WTC11 (cell line): ENCODE measurements at regions not wholly inside any gene's neighbourhood (a gene's known extent, or its start where the extent isn't known, plus 50 kb on each side); places are given as distances from the start of the nearest gene placed in this dataset.

Source experiments
- ATF1 ChIP-seq: sonication (generic); formaldehyde crosslinking; IDR thresholded peaks from 2 replicates; pipeline ENCODE4 v1.8.1; 2023; ENCODE audit warnings: mild to moderate bottlenecking, moderate library complexity, missing genetic modification reagents
- CREB1 ChIP-seq: sonication (generic); formaldehyde crosslinking; IDR thresholded peaks from 2 replicates; pipeline ENCODE4 v1.8.0; 2023; ENCODE audit warnings: mild to moderate bottlenecking, missing genetic modification reagents
- ELF4 ChIP-seq: sonication (generic); formaldehyde crosslinking; IDR thresholded peaks from 2 replicates; pipeline ENCODE4 v1.8.1; 2022; ENCODE audit warnings: low read depth, mild to moderate bottlenecking, moderate library complexity, missing genetic modification reagents
- FOXP1 ChIP-seq: sonication (generic); formaldehyde crosslinking; IDR thresholded peaks from 2 replicates; pipeline ENCODE4 v1.8.0; 2022; ENCODE audit warnings: missing genetic modification reagents, mild to moderate bottlenecking, moderate library complexity, borderline replicate concordance
- NFYB ChIP-seq: sonication (generic); formaldehyde crosslinking; conservative IDR thresholded peaks from 2 replicates; pipeline ENCODE4 v1.8.0; 2022; ENCODE audit warnings: low read depth, missing genetic modification reagents
- SMAD3 ChIP-seq: sonication (generic); formaldehyde crosslinking; IDR thresholded peaks from 2 replicates; pipeline ENCODE4 v1.8.0; 2022; ENCODE audit warnings: missing genetic modification reagents, mild to moderate bottlenecking, borderline replicate concordance
- ZNF232 ChIP-seq: sonication (generic); formaldehyde crosslinking; IDR thresholded peaks from 2 replicates; pipeline ENCODE4 v1.8.0; 2022; ENCODE audit warnings: mild to moderate bottlenecking, missing genetic modification reagents
- TF ChIP-seq, protein P1 (sequence below): fragments of 200-600 bp; IDR thresholded peaks from 2 replicates; pipeline ENCODE4 v1.8.0; 2022; ENCODE audit warnings: antibody characterized with exemption
- TF ChIP-seq, protein P2 (sequence below): sonication (generic); formaldehyde crosslinking; IDR thresholded peaks from 2 replicates; pipeline ENCODE4 v1.8.1; 2023; ENCODE audit warnings: mild to moderate bottlenecking, missing genetic modification reagents, borderline replicate concordance
- TF ChIP-seq, protein P3 (sequence below): sonication (generic); formaldehyde crosslinking; IDR thresholded peaks from 2 replicates; pipeline ENCODE4 v1.8.0; 2022; ENCODE audit warnings: mild to moderate bottlenecking, missing genetic modification reagents
- TF ChIP-seq, protein P4 (sequence below): sonication (generic); formaldehyde crosslinking; conservative IDR thresholded peaks from 2 replicates; pipeline ENCODE4 v1.8.1; 2022; ENCODE audit warnings: mild to moderate bottlenecking, missing genetic modification reagents
- TF ChIP-seq, protein P5 (sequence below): fragments of 250-450 bp; sonication (Bioruptor Pico); IDR thresholded peaks from 2 replicates; pipeline ENCODE4 v1.8.0; 2021; ENCODE audit warnings: mild to moderate bottlenecking

GRCh38 chr1:99119188-99119587 is 114.5 kb upstream of the PLPPR5 start:
- TF ChIP-seq, protein P1, sequence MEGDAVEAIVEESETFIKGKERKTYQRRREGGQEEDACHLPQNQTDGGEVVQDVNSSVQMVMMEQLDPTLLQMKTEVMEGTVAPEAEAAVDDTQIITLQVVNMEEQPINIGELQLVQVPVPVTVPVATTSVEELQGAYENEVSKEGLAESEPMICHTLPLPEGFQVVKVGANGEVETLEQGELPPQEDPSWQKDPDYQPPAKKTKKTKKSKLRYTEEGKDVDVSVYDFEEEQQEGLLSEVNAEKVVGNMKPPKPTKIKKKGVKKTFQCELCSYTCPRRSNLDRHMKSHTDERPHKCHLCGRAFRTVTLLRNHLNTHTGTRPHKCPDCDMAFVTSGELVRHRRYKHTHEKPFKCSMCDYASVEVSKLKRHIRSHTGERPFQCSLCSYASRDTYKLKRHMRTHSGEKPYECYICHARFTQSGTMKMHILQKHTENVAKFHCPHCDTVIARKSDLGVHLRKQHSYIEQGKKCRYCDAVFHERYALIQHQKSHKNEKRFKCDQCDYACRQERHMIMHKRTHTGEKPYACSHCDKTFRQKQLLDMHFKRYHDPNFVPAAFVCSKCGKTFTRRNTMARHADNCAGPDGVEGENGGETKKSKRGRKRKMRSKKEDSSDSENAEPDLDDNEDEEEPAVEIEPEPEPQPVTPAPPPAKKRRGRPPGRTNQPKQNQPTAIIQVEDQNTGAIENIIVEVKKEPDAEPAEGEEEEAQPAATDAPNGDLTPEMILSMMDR, result no peak
- TF ChIP-seq, protein P2, sequence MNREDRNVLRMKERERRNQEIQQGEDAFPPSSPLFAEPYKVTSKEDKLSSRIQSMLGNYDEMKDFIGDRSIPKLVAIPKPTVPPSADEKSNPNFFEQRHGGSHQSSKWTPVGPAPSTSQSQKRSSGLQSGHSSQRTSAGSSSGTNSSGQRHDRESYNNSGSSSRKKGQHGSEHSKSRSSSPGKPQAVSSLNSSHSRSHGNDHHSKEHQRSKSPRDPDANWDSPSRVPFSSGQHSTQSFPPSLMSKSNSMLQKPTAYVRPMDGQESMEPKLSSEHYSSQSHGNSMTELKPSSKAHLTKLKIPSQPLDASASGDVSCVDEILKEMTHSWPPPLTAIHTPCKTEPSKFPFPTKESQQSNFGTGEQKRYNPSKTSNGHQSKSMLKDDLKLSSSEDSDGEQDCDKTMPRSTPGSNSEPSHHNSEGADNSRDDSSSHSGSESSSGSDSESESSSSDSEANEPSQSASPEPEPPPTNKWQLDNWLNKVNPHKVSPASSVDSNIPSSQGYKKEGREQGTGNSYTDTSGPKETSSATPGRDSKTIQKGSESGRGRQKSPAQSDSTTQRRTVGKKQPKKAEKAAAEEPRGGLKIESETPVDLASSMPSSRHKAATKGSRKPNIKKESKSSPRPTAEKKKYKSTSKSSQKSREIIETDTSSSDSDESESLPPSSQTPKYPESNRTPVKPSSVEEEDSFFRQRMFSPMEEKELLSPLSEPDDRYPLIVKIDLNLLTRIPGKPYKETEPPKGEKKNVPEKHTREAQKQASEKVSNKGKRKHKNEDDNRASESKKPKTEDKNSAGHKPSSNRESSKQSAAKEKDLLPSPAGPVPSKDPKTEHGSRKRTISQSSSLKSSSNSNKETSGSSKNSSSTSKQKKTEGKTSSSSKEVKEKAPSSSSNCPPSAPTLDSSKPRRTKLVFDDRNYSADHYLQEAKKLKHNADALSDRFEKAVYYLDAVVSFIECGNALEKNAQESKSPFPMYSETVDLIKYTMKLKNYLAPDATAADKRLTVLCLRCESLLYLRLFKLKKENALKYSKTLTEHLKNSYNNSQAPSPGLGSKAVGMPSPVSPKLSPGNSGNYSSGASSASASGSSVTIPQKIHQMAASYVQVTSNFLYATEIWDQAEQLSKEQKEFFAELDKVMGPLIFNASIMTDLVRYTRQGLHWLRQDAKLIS (CRISPR knock-in tag), result no peak
- TF ChIP-seq CREB1, result no peak
- no peak for TF ChIP-seq ATF1
- TF ChIP-seq, protein P3, sequence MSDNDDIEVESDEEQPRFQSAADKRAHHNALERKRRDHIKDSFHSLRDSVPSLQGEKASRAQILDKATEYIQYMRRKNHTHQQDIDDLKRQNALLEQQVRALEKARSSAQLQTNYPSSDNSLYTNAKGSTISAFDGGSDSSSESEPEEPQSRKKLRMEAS (CRISPR knock-in tag), result no peak
- no peak for TF ChIP-seq NFYB (CRISPR knock-in tag)
- TF ChIP-seq, protein P4, sequence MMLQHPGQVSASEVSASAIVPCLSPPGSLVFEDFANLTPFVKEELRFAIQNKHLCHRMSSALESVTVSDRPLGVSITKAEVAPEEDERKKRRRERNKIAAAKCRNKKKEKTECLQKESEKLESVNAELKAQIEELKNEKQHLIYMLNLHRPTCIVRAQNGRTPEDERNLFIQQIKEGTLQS (CRISPR knock-in tag), result no peak
- TF ChIP-seq ELF4, result no peak
- no peak for TF ChIP-seq ZNF232
- TF ChIP-seq FOXP1 (CRISPR knock-in tag), result no peak
- TF ChIP-seq, protein P5, sequence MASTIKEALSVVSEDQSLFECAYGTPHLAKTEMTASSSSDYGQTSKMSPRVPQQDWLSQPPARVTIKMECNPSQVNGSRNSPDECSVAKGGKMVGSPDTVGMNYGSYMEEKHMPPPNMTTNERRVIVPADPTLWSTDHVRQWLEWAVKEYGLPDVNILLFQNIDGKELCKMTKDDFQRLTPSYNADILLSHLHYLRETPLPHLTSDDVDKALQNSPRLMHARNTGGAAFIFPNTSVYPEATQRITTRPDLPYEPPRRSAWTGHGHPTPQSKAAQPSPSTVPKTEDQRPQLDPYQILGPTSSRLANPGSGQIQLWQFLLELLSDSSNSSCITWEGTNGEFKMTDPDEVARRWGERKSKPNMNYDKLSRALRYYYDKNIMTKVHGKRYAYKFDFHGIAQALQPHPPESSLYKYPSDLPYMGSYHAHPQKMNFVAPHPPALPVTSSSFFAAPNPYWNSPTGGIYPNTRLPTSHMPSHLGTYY (CRISPR knock-in tag), result no peak
- no peak for TF ChIP-seq SMAD3 (CRISPR knock-in tag)
